Adrenal gland (tissue), 9 donors: ENCODE measurements at regions not wholly inside any gene's neighbourhood (a gene's known extent, or its start where the extent isn't known, plus 50 kb on each side); places are given as distances from the start of the nearest gene placed in this dataset.

Experiments used
- DNase-seq, 7 donors: peaks; one replicate each; pipeline ENCODE4 v3.0.0-alpha.2; 2019 to 2020
- H3K27ac ChIP-seq, 5 donors: fragments of 200-600 bp; sonication (generic) in 4 of 5; 1 replicate in 3 of 5; 2 replicates in 2 of 5; pipeline versions ENCODE4 v1.5.1 to v1.8.0; 2016 to 2020; ENCODE audit warnings: mild to moderate bottlenecking in 1 of 5
- H3K27me3 ChIP-seq: fragments of 200-600 bp; 2 replicates; pipeline ENCODE4 v1.8.0; 2021
- H3K36me3 ChIP-seq, 2 donors: fragments of 200-600 bp; replicated peaks in 1 of 2; 1 replicate in 1 of 2; 2 replicates in 1 of 2; pipeline versions ENCODE4 v1.5.1 to v1.8.0; 2018 to 2022
- H3K4me1 ChIP-seq, 2 donors: fragments of 200-600 bp; replicated peaks in 1 of 2; 1 replicate in 1 of 2; 2 replicates in 1 of 2; pipeline versions ENCODE4 v1.5.1 to v1.8.0; 2018 to 2021
- H3K4me3 ChIP-seq, 4 donors: fragments of 200-600 bp; sonication (generic) in 3 of 4; one replicate each; pipeline ENCODE4 v1.5.1; 2016 to 2018
- H3K9me3 ChIP-seq, 3 donors: fragments of 200-600 bp; sonication (generic) in 1 of 3; replicated peaks in 1 of 3; 1 replicate in 2 of 3; 2 replicates in 1 of 3; pipeline versions ENCODE4 v1.5.1 to v1.8.0; 2016 to 2021
- POLR2A ChIP-seq, 2 donors: fragments of 450-650 bp; IDR thresholded peaks; one replicate each; pipeline ENCODE4 v1.6.1; 2017; ENCODE audit warnings: antibody characterized with exemption in 2 of 2, mild to moderate bottlenecking in 2 of 2, moderate library complexity in 1 of 2
- WGBS, 4 donors: extraction: QIAGEN DNeasy Blood & Tissue Kit in 2 of 4; methylation state at CpG; one replicate each; pipeline versions ENCODE4 v1.1.5 to v1.1.7; 2013 to 2017; 5-methylcytosine and 5-hydroxymethylcytosine counted together
- intact Hi-C, 2 donors: fragments of 100-400 bp; cut with DNase I; formaldehyde crosslinking; loops; one replicate each; pipeline versions ENCODE4 v1.14.1 to v1.15.0; 2022 to 2023
- TF ChIP-seq, protein P1 (sequence below), 6 experiments: fragments of 450-650 bp in 4 of 6; fragments of 200-600 bp in 2 of 6; sonication (generic) in 1 of 6; IDR thresholded peaks; 1 replicate in 5 of 6; 2 replicates in 1 of 6; pipeline versions ENCODE4 v1.5.1 to v1.8.0; 2016 to 2021; ENCODE audit warnings: antibody characterized with exemption in 6 of 6, mild to moderate bottlenecking in 2 of 6, moderate library complexity in 1 of 6
- donor health status: healthy with polysubstance abuse.
- donor health status: Bipolar disorder and iron deficiency.
- donor health status: DM: yes; HTN: yes; CAD: no.
- donor health status: DM: no; HTN: no; CAD: no.
- donor health status: DM: no; HTN: no; CAD: no.

DNA sequence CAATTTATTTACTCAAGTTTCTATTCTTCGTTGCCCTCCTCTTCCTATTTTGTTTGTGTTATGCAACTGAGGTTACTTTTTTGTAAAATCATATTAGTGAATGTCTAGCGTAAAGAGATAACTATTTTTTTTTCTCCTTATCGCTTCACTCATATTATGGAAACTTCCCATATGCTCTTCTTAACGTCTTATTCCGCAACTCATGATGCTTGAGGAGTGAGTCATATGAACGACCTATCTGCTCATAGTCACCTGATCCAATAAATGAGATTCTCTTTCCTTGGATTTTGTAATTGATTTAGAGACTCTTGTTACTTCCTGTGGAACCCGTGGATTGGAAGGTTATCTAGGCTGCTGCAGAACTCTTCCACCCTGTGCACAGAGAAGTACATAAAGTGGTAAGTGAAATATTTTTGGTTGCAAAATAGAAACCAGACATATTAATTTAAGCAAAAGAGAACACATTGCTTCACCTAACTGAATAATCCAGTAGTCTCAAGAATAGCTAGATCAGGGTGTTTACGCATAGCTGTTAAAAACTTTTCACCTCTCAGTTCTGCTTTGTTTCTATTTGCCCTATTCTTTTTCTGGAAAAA is 719.3 kb upstream of the SGO1 start:
- 65 to 76% (median 70%) methylated on average over 8 of the region's 8 CpGs for WGBS, 4 donors
- TF ChIP-seq POLR2A (IDR thresholded peaks at IDR 0.05) = no peak
- TF ChIP-seq, protein P1, sequence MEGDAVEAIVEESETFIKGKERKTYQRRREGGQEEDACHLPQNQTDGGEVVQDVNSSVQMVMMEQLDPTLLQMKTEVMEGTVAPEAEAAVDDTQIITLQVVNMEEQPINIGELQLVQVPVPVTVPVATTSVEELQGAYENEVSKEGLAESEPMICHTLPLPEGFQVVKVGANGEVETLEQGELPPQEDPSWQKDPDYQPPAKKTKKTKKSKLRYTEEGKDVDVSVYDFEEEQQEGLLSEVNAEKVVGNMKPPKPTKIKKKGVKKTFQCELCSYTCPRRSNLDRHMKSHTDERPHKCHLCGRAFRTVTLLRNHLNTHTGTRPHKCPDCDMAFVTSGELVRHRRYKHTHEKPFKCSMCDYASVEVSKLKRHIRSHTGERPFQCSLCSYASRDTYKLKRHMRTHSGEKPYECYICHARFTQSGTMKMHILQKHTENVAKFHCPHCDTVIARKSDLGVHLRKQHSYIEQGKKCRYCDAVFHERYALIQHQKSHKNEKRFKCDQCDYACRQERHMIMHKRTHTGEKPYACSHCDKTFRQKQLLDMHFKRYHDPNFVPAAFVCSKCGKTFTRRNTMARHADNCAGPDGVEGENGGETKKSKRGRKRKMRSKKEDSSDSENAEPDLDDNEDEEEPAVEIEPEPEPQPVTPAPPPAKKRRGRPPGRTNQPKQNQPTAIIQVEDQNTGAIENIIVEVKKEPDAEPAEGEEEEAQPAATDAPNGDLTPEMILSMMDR (IDR thresholded peaks at IDR 0.05) = no peak

DNA sequence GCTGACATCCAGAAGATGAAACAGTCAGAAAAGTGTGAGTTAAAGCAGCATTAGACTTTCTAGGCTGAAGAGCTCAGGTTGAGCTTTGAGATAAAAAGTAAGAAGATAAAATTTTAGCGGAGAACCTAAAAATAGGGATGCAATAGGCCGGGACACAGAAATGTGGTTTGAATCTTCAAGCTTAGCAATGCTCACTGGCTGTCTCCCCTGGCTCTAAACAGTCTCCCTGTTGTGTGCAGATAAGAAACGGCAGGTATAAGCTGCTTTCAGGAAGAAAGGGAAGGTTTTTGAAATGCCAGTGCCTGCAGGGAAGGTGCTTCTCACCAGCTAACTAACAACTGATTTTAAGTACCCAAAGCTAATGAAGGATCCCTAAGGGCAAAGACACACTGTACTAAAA is 718.7 kb upstream of the SGO1 start:
- Histone ChIP-seq H3K27ac (no peak overlapping the region), H3K36me3 (no peaks in the 10 kb centered on the region), H3K9me3 (no peaks in the 10 kb centered on the region), H3K4me3 (no peak overlapping the region), H3K27me3 (no peaks in the 10 kb centered on the region), H3K4me1 (no peaks in the 10 kb centered on the region)
- no peak for DNase-seq
- intact Hi-C loops = no loop called here
- WGBS, 4 donors = 54 to 68% (median 56%) methylated on average over 3 of the region's 3 CpGs
- TF ChIP-seq, protein P1 (IDR thresholded peaks at IDR 0.05) = no peak
- no peak for TF ChIP-seq POLR2A (IDR thresholded peaks at IDR 0.05)

More for the DNA sequence above, 719.3 kb upstream of the SGO1 start:
- Histone ChIP-seq H3K36me3 (no peaks in the 10 kb centered on the region), H3K27ac (no peak overlapping the region), H3K4me3 (no peak overlapping the region), H3K9me3 (no peaks in the 10 kb centered on the region), H3K27me3 (no peaks in the 10 kb centered on the region), H3K4me1 (no peaks in the 10 kb centered on the region)
- DNase-seq = no peak
- intact Hi-C loops = no loop called here

DNA sequence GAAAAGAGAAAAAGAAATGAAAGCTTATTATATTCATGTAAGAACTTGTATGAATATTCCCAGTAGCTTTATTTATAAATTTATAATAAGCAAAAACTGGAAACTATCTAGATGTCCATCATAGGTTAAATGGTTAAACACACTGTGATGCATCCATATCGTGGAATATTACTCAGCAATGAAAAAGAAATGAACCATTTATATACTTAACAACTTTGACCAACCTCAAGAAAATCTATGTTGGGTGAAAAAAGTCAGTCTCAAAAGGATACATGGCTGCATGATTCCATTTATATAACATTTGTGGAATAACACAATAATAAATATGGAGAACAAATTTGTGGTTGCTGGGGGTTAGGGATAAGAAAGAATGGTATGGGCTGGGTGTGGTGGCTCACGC is 713.0 kb upstream of the SGO1 start:
- intact Hi-C loops = no loop called here
- TF ChIP-seq, protein P1 (IDR thresholded peaks at IDR 0.05) = no peak
- no peak for TF ChIP-seq POLR2A (IDR thresholded peaks at IDR 0.05)
- 78 to 90% (median 79%) methylated on average over 2 of the region's 2 CpGs for WGBS, 4 donors

DNA sequence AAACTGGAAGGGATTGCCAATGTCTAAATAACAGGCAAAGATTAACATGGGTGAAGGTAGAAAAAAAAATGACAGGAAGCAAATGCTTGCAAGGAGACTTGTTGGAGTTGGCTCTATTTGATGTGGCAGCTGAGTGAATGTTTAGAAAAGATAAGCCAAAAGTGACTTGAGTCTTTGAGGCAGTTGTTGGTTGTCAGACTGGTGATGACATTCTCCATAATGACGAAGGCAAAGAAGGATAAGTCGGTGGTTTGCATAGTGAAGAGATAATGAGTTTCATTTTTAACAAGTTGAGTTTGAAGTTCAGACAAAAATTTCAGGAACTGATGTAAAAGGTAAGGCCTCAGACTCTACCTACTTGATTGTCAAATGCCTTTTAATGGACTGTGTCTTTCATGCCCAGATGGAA is 704.1 kb upstream of the SGO1 start:
- WGBS, 4 donors = 65 to 73% (median 68%) methylated on average over 2 of the region's 2 CpGs
- Histone ChIP-seq H3K4me3 (no peak overlapping the region), H3K9me3 (no peaks in the 10 kb centered on the region), H3K4me1 (no peaks in the 10 kb centered on the region), H3K36me3 (no peaks in the 10 kb centered on the region), H3K27ac (no peak overlapping the region), H3K27me3 (no peaks in the 10 kb centered on the region)
- TF ChIP-seq, protein P1 (IDR thresholded peaks at IDR 0.05) = no peak
- no peak for TF ChIP-seq POLR2A (IDR thresholded peaks at IDR 0.05)
- intact Hi-C loops = no loop called here
- no peak for DNase-seq

More for the DNA sequence above, 713.0 kb upstream of the SGO1 start:
- Histone ChIP-seq H3K4me3 (no peak overlapping the region), H3K27me3 (no peaks in the 10 kb centered on the region), H3K36me3 (no peaks in the 10 kb centered on the region), H3K4me1 (no peaks in the 10 kb centered on the region), H3K9me3 (no peaks in the 10 kb centered on the region), H3K27ac (no peak overlapping the region)
- no peak for DNase-seq
